Panc1 (cell line): ENCODE measurements at regions not wholly inside any gene's neighbourhood (a gene's known extent, or its start where the extent isn't known, plus 50 kb on each side); places are given as distances from the start of the nearest gene placed in this dataset.

ENCODE experiments used
- POLR2AphosphoS5 ChIP-seq: IDR thresholded peaks from 2 replicates; pipeline ENCODE4 v1.6.1; 2012; ENCODE audit warnings: mild to moderate bottlenecking, low read depth, low read length, moderate library complexity
- SIN3A ChIP-seq: IDR thresholded peaks from 2 replicates; pipeline ENCODE4 v1.6.1; 2012; ENCODE audit warnings: low read depth, mild to moderate bottlenecking, low read length, moderate library complexity, borderline replicate concordance; ENCODE audit not compliant: insufficient read depth
- TCF7L2 ChIP-seq: IDR thresholded peaks from 2 replicates; pipeline ENCODE4 v1.6.1; 2011; ENCODE audit warnings: mild to moderate bottlenecking, low read depth, low read length, inconsistent platforms
- TF ChIP-seq, protein P1 (sequence below): fragments of 450-650 bp; IDR thresholded peaks from 2 replicates; pipeline ENCODE4 v1.5.1; 2017; ENCODE audit warnings: mild to moderate bottlenecking
- TF ChIP-seq, protein P2 (sequence below), 2 experiments: IDR thresholded peaks; 2 replicates each; pipeline ENCODE4 v1.6.1; 2011 to 2012; ENCODE audit warnings: low read depth in 2 of 2, control low read depth in 1 of 2, low read length in 1 of 2, mild to moderate bottlenecking in 1 of 2, moderate library complexity in 1 of 2; ENCODE audit not compliant: insufficient read depth in 1 of 2

DNA sequence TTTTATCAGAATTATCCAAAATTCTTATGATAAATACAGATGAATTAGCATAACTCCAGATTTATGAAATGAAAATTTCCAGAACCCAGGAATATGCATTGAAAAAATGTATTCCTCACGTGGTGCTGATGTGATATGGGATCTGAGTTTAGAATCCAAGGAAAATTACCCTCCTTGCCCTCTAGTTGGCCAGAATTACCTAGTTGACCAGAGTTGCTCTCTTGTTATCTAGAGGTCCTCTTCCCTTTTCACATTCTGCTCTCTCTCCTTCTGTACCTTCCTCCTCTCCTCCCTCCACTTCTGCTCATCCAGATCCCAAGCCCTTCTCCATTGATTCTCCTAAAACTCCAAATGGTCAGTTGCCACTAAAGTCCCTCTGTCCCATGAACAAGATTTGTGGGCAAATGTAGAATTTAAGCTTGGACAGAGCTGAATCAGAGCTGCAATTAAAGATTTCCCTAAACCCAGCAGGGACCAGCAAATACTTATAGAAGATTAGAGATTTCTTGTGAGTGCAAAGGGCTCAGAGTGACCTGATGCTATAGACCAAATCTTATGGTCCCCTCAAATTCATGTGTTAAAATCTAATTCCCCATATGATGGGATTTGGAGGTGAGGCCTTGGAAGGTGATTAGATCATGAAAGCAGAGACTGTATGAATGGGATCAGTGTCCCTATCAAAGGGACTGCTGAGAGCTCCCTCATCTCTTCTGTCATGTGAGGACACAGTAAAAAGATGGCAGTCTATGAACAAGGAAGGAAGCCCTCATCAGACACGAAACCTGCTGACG lies 103.2 kb upstream of the IGLL5 start:
- TF ChIP-seq, protein P1, sequence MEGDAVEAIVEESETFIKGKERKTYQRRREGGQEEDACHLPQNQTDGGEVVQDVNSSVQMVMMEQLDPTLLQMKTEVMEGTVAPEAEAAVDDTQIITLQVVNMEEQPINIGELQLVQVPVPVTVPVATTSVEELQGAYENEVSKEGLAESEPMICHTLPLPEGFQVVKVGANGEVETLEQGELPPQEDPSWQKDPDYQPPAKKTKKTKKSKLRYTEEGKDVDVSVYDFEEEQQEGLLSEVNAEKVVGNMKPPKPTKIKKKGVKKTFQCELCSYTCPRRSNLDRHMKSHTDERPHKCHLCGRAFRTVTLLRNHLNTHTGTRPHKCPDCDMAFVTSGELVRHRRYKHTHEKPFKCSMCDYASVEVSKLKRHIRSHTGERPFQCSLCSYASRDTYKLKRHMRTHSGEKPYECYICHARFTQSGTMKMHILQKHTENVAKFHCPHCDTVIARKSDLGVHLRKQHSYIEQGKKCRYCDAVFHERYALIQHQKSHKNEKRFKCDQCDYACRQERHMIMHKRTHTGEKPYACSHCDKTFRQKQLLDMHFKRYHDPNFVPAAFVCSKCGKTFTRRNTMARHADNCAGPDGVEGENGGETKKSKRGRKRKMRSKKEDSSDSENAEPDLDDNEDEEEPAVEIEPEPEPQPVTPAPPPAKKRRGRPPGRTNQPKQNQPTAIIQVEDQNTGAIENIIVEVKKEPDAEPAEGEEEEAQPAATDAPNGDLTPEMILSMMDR: no peak
- TF ChIP-seq POLR2AphosphoS5 (no peak), SIN3A (no peak), TCF7L2 (no peak)
- TF ChIP-seq, protein P2, sequence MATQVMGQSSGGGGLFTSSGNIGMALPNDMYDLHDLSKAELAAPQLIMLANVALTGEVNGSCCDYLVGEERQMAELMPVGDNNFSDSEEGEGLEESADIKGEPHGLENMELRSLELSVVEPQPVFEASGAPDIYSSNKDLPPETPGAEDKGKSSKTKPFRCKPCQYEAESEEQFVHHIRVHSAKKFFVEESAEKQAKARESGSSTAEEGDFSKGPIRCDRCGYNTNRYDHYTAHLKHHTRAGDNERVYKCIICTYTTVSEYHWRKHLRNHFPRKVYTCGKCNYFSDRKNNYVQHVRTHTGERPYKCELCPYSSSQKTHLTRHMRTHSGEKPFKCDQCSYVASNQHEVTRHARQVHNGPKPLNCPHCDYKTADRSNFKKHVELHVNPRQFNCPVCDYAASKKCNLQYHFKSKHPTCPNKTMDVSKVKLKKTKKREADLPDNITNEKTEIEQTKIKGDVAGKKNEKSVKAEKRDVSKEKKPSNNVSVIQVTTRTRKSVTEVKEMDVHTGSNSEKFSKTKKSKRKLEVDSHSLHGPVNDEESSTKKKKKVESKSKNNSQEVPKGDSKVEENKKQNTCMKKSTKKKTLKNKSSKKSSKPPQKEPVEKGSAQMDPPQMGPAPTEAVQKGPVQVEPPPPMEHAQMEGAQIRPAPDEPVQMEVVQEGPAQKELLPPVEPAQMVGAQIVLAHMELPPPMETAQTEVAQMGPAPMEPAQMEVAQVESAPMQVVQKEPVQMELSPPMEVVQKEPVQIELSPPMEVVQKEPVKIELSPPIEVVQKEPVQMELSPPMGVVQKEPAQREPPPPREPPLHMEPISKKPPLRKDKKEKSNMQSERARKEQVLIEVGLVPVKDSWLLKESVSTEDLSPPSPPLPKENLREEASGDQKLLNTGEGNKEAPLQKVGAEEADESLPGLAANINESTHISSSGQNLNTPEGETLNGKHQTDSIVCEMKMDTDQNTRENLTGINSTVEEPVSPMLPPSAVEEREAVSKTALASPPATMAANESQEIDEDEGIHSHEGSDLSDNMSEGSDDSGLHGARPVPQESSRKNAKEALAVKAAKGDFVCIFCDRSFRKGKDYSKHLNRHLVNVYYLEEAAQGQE (IDR thresholded peaks at IDR 0.05; ENCODE audit: insufficient read depth in 1 of 2, low read depth in 2 of 2, low read length in 1 of 2): no peak
